Ishikawa (cell line): ENCODE measurements at regions not wholly inside any gene's neighbourhood (a gene's known extent, or its start where the extent isn't known, plus 50 kb on each side); places are given as distances from the start of the nearest gene placed in this dataset.

Source experiments
- CEBPB ChIP-seq: IDR thresholded peaks from 2 replicates; pipeline ENCODE4 v1.6.1; 2012
- CREB1 ChIP-seq: IDR thresholded peaks from 2 replicates; pipeline ENCODE4 v1.6.1; 2012; ENCODE audit warnings: low read depth
- EGR1 ChIP-seq: IDR thresholded peaks from 2 replicates; pipeline ENCODE4 v1.6.1; 2012
- EP300 ChIP-seq: IDR thresholded peaks from 2 replicates; pipeline ENCODE4 v1.6.1; 2012; ENCODE audit warnings: borderline replicate concordance
- FOXM1 ChIP-seq: IDR thresholded peaks from 2 replicates; pipeline ENCODE4 v1.6.1; 2012; ENCODE audit warnings: low read depth, borderline replicate concordance
- NFIC ChIP-seq: IDR thresholded peaks from 2 replicates; pipeline ENCODE4 v1.6.1; 2012
- RAD21 ChIP-seq: IDR thresholded peaks from 2 replicates; pipeline ENCODE4 v1.6.1; 2012; ENCODE audit warnings: low read depth
- TAF1 ChIP-seq: IDR thresholded peaks from 2 replicates; pipeline ENCODE4 v1.6.1; 2012; ENCODE audit warnings: low read depth, mild to moderate bottlenecking
- TCF12 ChIP-seq: IDR thresholded peaks from 2 replicates; pipeline ENCODE4 v1.6.1; 2012; ENCODE audit warnings: low read depth
- TEAD4 ChIP-seq: IDR thresholded peaks from 2 replicates; pipeline ENCODE4 v1.6.1; 2012
- YY1 ChIP-seq: IDR thresholded peaks from 2 replicates; pipeline ENCODE4 v1.6.1; 2012; ENCODE audit warnings: low read depth
- ZBTB7A ChIP-seq: IDR thresholded peaks from 2 replicates; pipeline ENCODE4 v1.6.1; 2012; ENCODE audit warnings: low read depth
- TF ChIP-seq, protein P1 (sequence below): IDR thresholded peaks from 2 replicates; pipeline ENCODE4 v1.6.1; 2012; ENCODE audit warnings: low read depth, mild to moderate bottlenecking
- TF ChIP-seq, protein P2 (sequence below): IDR thresholded peaks from 2 replicates; pipeline ENCODE4 v1.6.1; 2012
- TF ChIP-seq, protein P3 (sequence below): IDR thresholded peaks from 2 replicates; pipeline ENCODE4 v1.6.1; 2012

DNA sequence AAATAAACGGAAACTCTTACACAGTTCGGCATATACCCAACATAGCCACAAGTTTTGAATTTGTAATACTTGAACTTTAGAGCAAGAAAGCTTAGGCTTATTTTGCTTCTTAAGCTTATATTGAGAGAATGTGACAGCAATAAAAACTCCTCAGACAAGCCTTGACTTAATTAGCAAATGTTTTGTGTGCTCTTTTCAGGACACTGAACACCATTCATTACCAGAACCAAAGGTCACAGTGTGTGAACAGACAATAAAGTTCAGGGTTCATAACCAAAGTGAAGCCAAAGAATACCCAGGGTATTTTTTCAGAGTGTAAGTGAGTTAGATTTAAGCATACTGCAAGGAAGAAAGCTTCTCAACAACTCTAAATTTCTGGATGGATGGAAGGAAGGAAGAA lies 605.8 kb downstream of the METTL4 start:
- TF ChIP-seq CREB1, result no peak
- TF ChIP-seq RAD21, result no peak

DNA sequence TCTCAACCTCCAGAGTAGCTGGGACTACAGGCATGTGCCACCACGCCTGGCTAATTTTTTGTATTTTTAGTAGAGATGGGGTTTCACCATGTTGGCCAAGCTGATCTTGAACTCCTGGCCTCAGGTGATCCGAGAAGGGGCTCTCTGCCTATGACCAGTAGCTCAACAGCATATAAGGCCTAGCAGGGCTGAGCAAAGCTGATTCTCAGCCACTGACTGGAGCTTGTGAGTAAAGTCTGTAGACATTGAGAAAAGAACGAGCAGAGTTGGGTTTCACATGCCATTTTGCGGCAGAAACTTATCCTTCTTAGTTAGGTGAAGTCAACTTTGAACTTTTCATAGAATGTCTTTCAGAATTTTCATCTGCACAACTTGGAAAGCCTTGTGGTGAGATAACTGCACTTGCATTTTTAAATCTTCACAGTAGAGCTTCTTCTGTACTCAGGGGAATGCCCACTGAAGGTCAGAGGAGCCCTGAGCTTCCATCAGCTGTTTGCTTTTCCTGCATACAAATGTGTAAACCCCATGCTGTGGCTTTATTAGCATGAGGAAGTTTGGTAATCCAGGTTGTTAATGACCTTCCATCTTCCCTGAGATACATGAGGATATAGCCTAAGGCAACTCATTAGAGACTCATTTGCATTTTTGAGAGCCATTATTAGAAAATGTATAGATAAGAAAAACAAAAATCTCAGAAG lies 602.4 kb downstream of the METTL4 start:
- TF ChIP-seq TAF1, result no peak

DNA sequence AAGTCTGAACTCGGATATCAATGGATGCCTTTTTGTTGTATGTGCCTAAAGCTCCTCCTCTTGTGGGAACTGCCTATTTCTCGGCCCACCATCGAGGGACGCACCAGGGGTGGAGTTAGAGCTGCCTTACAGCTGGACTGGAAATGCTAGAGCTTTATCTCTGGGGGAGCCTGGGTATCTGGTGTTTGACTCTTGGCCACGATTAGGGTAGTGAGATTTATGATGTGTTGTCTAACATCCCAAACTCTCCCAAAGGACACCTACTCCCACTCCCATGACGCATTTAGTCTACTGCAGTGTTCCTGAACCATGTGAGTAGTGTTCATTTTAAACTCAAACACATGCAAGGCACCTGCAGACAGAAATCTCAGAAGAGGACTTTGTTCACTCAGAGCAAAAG lies 594.8 kb downstream of the METTL4 start:
- TF ChIP-seq TCF12, result no peak
- no peak for TF ChIP-seq RAD21
- no peak for TF ChIP-seq TAF1
- no peak for TF ChIP-seq ZBTB7A
- TF ChIP-seq, protein P1, sequence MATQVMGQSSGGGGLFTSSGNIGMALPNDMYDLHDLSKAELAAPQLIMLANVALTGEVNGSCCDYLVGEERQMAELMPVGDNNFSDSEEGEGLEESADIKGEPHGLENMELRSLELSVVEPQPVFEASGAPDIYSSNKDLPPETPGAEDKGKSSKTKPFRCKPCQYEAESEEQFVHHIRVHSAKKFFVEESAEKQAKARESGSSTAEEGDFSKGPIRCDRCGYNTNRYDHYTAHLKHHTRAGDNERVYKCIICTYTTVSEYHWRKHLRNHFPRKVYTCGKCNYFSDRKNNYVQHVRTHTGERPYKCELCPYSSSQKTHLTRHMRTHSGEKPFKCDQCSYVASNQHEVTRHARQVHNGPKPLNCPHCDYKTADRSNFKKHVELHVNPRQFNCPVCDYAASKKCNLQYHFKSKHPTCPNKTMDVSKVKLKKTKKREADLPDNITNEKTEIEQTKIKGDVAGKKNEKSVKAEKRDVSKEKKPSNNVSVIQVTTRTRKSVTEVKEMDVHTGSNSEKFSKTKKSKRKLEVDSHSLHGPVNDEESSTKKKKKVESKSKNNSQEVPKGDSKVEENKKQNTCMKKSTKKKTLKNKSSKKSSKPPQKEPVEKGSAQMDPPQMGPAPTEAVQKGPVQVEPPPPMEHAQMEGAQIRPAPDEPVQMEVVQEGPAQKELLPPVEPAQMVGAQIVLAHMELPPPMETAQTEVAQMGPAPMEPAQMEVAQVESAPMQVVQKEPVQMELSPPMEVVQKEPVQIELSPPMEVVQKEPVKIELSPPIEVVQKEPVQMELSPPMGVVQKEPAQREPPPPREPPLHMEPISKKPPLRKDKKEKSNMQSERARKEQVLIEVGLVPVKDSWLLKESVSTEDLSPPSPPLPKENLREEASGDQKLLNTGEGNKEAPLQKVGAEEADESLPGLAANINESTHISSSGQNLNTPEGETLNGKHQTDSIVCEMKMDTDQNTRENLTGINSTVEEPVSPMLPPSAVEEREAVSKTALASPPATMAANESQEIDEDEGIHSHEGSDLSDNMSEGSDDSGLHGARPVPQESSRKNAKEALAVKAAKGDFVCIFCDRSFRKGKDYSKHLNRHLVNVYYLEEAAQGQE, result no peak
- TF ChIP-seq FOXM1, result no peak
- no peak for TF ChIP-seq YY1
- no peak for TF ChIP-seq NFIC
- TF ChIP-seq, protein P2, sequence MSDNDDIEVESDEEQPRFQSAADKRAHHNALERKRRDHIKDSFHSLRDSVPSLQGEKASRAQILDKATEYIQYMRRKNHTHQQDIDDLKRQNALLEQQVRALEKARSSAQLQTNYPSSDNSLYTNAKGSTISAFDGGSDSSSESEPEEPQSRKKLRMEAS, result no peak
- no peak for TF ChIP-seq CREB1
- TF ChIP-seq, protein P3, sequence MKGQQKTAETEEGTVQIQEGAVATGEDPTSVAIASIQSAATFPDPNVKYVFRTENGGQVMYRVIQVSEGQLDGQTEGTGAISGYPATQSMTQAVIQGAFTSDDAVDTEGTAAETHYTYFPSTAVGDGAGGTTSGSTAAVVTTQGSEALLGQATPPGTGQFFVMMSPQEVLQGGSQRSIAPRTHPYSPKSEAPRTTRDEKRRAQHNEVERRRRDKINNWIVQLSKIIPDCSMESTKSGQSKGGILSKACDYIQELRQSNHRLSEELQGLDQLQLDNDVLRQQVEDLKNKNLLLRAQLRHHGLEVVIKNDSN, result no peak
- no peak for TF ChIP-seq EGR1
- no peak for TF ChIP-seq EP300
- TF ChIP-seq CEBPB, result no peak
- no peak for TF ChIP-seq TEAD4

DNA sequence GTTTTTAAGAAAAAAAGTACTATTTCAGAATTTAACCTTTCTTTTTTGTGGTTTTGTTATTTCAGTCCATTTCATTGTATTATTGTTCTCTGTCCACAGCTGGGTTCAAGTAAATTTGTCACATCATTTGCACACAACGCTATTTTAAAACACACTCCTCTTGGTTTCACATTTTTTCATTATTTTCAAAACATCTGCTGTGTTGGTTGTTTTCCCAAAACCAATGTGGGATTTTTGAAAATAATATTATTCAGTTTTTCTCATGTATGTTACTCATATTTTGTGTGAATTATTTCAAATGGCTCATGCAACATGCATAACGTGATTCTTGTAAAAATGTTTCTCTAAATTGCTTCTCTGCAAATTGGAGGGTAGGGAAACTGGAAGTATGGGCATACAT lies 589.2 kb downstream of the METTL4 start:
- TF ChIP-seq TCF12 (no peak), CREB1 (no peak), EP300 (no peak), TEAD4 (no peak), YY1 (no peak), EGR1 (no peak), FOXM1 (no peak), ZBTB7A (no peak), NFIC (no peak), RAD21 (no peak), CEBPB (no peak), TAF1 (no peak)
- TF ChIP-seq, protein P3, result no peak
- TF ChIP-seq, protein P1, result no peak
- TF ChIP-seq, protein P2, result no peak

DNA sequence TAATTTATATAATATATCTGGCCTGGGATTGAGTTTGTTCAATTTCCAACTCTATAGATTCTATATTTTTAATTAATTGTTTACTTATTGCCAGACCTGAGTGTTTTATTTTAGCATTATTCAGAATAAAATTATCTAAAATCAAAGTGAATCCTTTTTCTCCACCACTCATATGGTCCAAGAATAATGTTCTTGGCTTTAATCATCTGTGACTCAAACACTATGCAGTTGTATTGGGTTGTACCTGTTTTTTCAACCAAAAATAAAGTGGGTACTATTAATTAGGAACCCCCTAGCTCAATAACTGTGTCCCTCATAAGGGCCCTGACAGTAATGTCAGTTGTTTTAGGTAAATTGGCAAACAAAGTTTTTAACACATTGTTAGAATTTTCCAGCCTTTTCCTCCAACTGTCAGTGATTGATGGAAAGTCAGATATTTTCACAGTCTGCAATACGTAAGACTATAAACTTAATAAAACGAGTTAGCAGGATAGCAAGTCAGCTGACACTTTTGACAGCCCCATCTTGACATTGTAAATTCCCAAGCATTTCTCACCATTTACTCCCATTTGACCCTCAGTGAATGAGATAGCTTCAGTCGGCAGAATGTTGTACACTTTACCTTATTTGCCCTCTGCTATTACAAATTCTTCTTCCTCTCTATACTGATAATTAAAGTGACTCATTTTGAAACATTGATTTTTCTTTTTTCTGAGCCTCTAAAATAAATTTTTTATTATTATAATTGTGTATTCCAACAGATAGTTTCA lies 587.4 kb downstream of the METTL4 start:
- TF ChIP-seq CREB1, result no peak
- no peak for TF ChIP-seq TCF12
- TF ChIP-seq YY1, result no peak
- no peak for TF ChIP-seq ZBTB7A
- TF ChIP-seq CEBPB, result no peak
- no peak for TF ChIP-seq NFIC
- TF ChIP-seq TEAD4, result no peak
- TF ChIP-seq EGR1, result no peak
- TF ChIP-seq, protein P3, result no peak
- TF ChIP-seq, protein P2, result no peak
- TF ChIP-seq, protein P1, result no peak
